ENCODE measurements at regions not wholly inside any gene's neighbourhood (a gene's known extent, or its start where the extent isn't known, plus 50 kb on each side); places are given as distances from the start of the nearest gene placed in this dataset.

GRCh38 chr13:107117327-107118012 is 549.5 kb upstream of the ARGLU1 start:
- Histone ChIP-seq H4K20me1 (ENCODE audit: insufficient read depth) (no peaks in the 10 kb centered on the region), H3K27me3 (ENCODE audit: insufficient read depth, low read depth) (no peaks in the 10 kb centered on the region), H3K36me3 (ENCODE audit: insufficient read depth) (no peaks in the 10 kb centered on the region), H3K9ac (no peak overlapping the region), H3K79me2 (ENCODE audit: insufficient read depth, low read depth) (no peaks in the 10 kb centered on the region), H3K27ac (no peak overlapping the region), H3K4me2 (no peak overlapping the region), H3K4me1 (ENCODE audit: low read depth, poor library complexity, severe bottlenecking) (no peaks in the 10 kb centered on the region), H2AFZ (ENCODE audit: low read depth) (no peak overlapping the region), H3K4me3 (IDR thresholded peaks at IDR 0.05; ENCODE audit: insufficient read depth, low read depth, low read length) (no peak overlapping the region)
- no peak for TF ChIP-seq CTCF (conservative IDR thresholded peaks at IDR 0.05; ENCODE audit: low read depth, low read length)

- no peak for TF ChIP-seq CTCF (conservative IDR thresholded peaks at IDR 0.05; ENCODE audit: low read depth, low read length)
- Histone ChIP-seq H3K9ac (no peak overlapping the region), H3K4me2 (no peak overlapping the region), H3K27me3 (ENCODE audit: insufficient read depth, low read depth) (no peaks in the 10 kb centered on the region), H3K36me3 (ENCODE audit: insufficient read depth) (no peaks in the 10 kb centered on the region), H3K27ac (no peak overlapping the region), H4K20me1 (ENCODE audit: insufficient read depth) (no peaks in the 10 kb centered on the region), H3K79me2 (ENCODE audit: insufficient read depth, low read depth) (no peaks in the 10 kb centered on the region), H3K4me1 (ENCODE audit: low read depth, poor library complexity, severe bottlenecking) (no peaks in the 10 kb centered on the region), H2AFZ (ENCODE audit: low read depth) (no peak overlapping the region), H3K4me3 (IDR thresholded peaks at IDR 0.05; ENCODE audit: insufficient read depth, low read depth, low read length) (no peak overlapping the region)
Measured at GRCh38 chr13:107113387-107113786, 545.5 kb upstream of the ARGLU1 start.

- H3K4me2 ChIP-seq = no peak overlapping the region
- H4K20me1 ChIP-seq (ENCODE audit: insufficient read depth) = no peaks in the 10 kb centered on the region
- no peak for TF ChIP-seq CTCF (conservative IDR thresholded peaks at IDR 0.05; ENCODE audit: low read depth, low read length)
- H3K79me2 ChIP-seq (ENCODE audit: insufficient read depth, low read depth) = no peaks in the 10 kb centered on the region
- no peaks in the 10 kb centered on the region for H3K27me3 ChIP-seq (ENCODE audit: insufficient read depth, low read depth)
- no peak overlapping the region for H3K27ac ChIP-seq
- no peaks in the 10 kb centered on the region for H3K4me1 ChIP-seq (ENCODE audit: low read depth, poor library complexity, severe bottlenecking)
- no peak overlapping the region for H2AFZ ChIP-seq (ENCODE audit: low read depth)
- no peak overlapping the region for H3K9ac ChIP-seq
- no peak overlapping the region for H3K4me3 ChIP-seq (IDR thresholded peaks at IDR 0.05; ENCODE audit: insufficient read depth, low read depth, low read length)
- no peaks in the 10 kb centered on the region for H3K36me3 ChIP-seq (ENCODE audit: insufficient read depth)
Measured at GRCh38 chr13:107111248-107111647, 543.3 kb upstream of the ARGLU1 start.

GRCh38 chr13:107104631-107105030 is 536.7 kb upstream of the ARGLU1 start:
- H3K4me3 ChIP-seq (IDR thresholded peaks at IDR 0.05; ENCODE audit: insufficient read depth, low read depth, low read length) = no peak overlapping the region
- H4K20me1 ChIP-seq (ENCODE audit: insufficient read depth) = no peaks in the 10 kb centered on the region
- no peaks in the 10 kb centered on the region for H3K27me3 ChIP-seq (ENCODE audit: insufficient read depth, low read depth)
- no peaks in the 10 kb centered on the region for H3K36me3 ChIP-seq (ENCODE audit: insufficient read depth)
- H2AFZ ChIP-seq (ENCODE audit: low read depth) = no peak overlapping the region
- H3K27ac ChIP-seq = no peak overlapping the region
- H3K4me2 ChIP-seq = no peak overlapping the region
- no peak for TF ChIP-seq CTCF (conservative IDR thresholded peaks at IDR 0.05; ENCODE audit: low read depth, low read length)
- no peaks in the 10 kb centered on the region for H3K4me1 ChIP-seq (ENCODE audit: low read depth, poor library complexity, severe bottlenecking)
- no peak overlapping the region for H3K9ac ChIP-seq
- H3K79me2 ChIP-seq (ENCODE audit: insufficient read depth, low read depth) = no peaks in the 10 kb centered on the region

Data from KMS-11 (cell line).